IMR-90 (cell line): ENCODE measurements at regions not wholly inside any gene's neighbourhood (a gene's known extent, or its start where the extent isn't known, plus 50 kb on each side); places are given as distances from the start of the nearest gene placed in this dataset.

Experiments used
- ATAC-seq: fragments of 200-7000 bp; cut with Tn5 transposase; 2 replicates; pipeline ENCODE4 v1.9.1; 2020; ENCODE audit warnings: low read depth, mild to moderate bottlenecking, moderate library complexity
- BruUV-seq: library from RNA; stranded (reverse); fragments of 400-500 nt; replicated peaks from 2 replicates; lab custom pipeline; 2021; lab: Mats Ljungman, UMichigan
- CTCF ChIA-PET: fragments of 300-600 bp; formaldehyde crosslinking; extraction: SDS; loops from one replicate; lab custom pipeline; 2021; ENCODE audit warnings: antibody characterized with exemption; lab: Yijun Ruan, JAX
- POLR2A ChIA-PET: fragments of 300-600 bp; sonication (Branson Sonifier 250); formaldehyde crosslinking; loops from one replicate; lab custom pipeline; 2022; ENCODE audit warnings: antibody characterized with exemption; ENCODE audit not compliant: unreplicated experiment; lab: Charles Lee
- DNase-seq: peaks from one replicate; pipeline ENCODE4 v3.0.0; 2013
- H2AFZ ChIP-seq: replicated peaks from 2 replicates; pipeline ENCODE3; 2013; ENCODE audit warnings: low read length, mild to moderate bottlenecking; ENCODE audit not compliant: poor library complexity
- H2AK5ac ChIP-seq: 2 replicates; pipeline ENCODE4 v1.6.1; 2013; ENCODE audit warnings: low read depth, low read length, inconsistent platforms
- H2AK9ac ChIP-seq: replicated peaks from 2 replicates; pipeline ENCODE3; 2013; ENCODE audit warnings: mild to moderate bottlenecking, low read depth, low read length, moderate library complexity; ENCODE audit not compliant: poor library complexity
- H2BK120ac ChIP-seq: 2 replicates; pipeline ENCODE4 v1.6.1; 2013; ENCODE audit warnings: low read depth, low read length, inconsistent platforms
- H2BK15ac ChIP-seq: 3 replicates; pipeline ENCODE4 v1.6.1; 2013; ENCODE audit warnings: low read depth, low read length, inconsistent platforms
- H2BK20ac ChIP-seq: 2 replicates; pipeline ENCODE4 v1.6.1; 2013; ENCODE audit warnings: low read depth, mild to moderate bottlenecking, inconsistent platforms, low read length, moderate library complexity
- H2BK5ac ChIP-seq: 2 replicates; pipeline ENCODE4 v1.6.1; 2013; ENCODE audit warnings: mild to moderate bottlenecking, low read depth, low read length, inconsistent platforms; ENCODE audit not compliant: poor library complexity, severe bottlenecking
- H3K14ac ChIP-seq: replicated peaks from 2 replicates; pipeline ENCODE4 v1.6.1; 2013; ENCODE audit warnings: low read depth, low read length, inconsistent platforms
- H3K18ac ChIP-seq: 2 replicates; pipeline ENCODE4 v1.6.1; 2013; ENCODE audit warnings: low read depth, low read length, control low read depth
- H3K23ac ChIP-seq: 2 replicates; pipeline ENCODE4 v1.6.1; 2013; ENCODE audit warnings: low read depth, low read length, inconsistent platforms
- H3K27ac ChIP-seq: 2 replicates; pipeline ENCODE4 v1.5.1; 2013; ENCODE audit warnings: mild to moderate bottlenecking, control low read depth, low read length; ENCODE audit not compliant: insufficient read depth
- H3K27me3 ChIP-seq: 2 replicates; pipeline ENCODE4 v1.6.1; 2013; ENCODE audit warnings: low read length; ENCODE audit not compliant: control insufficient read depth, insufficient read depth
- H3K36me3 ChIP-seq: 2 replicates; pipeline ENCODE4 v1.6.1; 2013; ENCODE audit warnings: low read length, mixed read lengths; ENCODE audit not compliant: control insufficient read depth, insufficient read depth
- H3K4ac ChIP-seq: 2 replicates; pipeline ENCODE4 v1.6.1; 2013; ENCODE audit warnings: low read depth, low read length, inconsistent platforms
- H3K4me1 ChIP-seq: 2 replicates; pipeline ENCODE4 v1.6.1; 2013; ENCODE audit warnings: low read length, mixed read lengths; ENCODE audit not compliant: control insufficient read depth, insufficient read depth
- H3K4me2 ChIP-seq: 2 replicates; pipeline ENCODE4 v1.6.1; 2013; ENCODE audit warnings: low read depth, mild to moderate bottlenecking, control low read depth, low read length, moderate library complexity
- H3K4me3 ChIP-seq: 2 replicates; pipeline ENCODE4 v1.5.1; 2013; ENCODE audit warnings: low read depth, mild to moderate bottlenecking, control low read depth, low read length, moderate library complexity; ENCODE audit not compliant: insufficient read depth
- H3K56ac ChIP-seq: 2 replicates; pipeline ENCODE4 v1.6.1; 2013; ENCODE audit warnings: low read length, inconsistent platforms; ENCODE audit not compliant: insufficient read depth; ENCODE audit errors: extremely low read depth
- H3K79me1 ChIP-seq, 2 experiments: 2 replicates each; pipeline ENCODE4 v1.6.1; 2013; ENCODE audit warnings: low read length in 2 of 2, inconsistent platforms in 1 of 2, low read depth in 1 of 2
- H3K9ac ChIP-seq: 2 replicates; pipeline ENCODE4 v1.6.1; 2013; ENCODE audit warnings: low read depth, low read length, control low read depth
- H3K9me1 ChIP-seq: 2 replicates; pipeline ENCODE4 v1.6.1; 2013; ENCODE audit warnings: low read length, inconsistent platforms; ENCODE audit not compliant: insufficient read depth
- H3K9me3 ChIP-seq: 2 replicates; pipeline ENCODE4 v1.6.1; 2013; ENCODE audit warnings: low read length; ENCODE audit not compliant: control insufficient read depth, insufficient read depth
- H4K20me1 ChIP-seq: 2 replicates; pipeline ENCODE4 v1.6.1; 2013; ENCODE audit warnings: low read length, inconsistent platforms; ENCODE audit not compliant: insufficient read depth
- H4K5ac ChIP-seq: 2 replicates; pipeline ENCODE4 v1.6.1; 2013; ENCODE audit warnings: mild to moderate bottlenecking, low read depth, low read length, control low read depth
- H4K8ac ChIP-seq, 2 experiments: 2 replicates each; pipeline ENCODE4 v1.6.1; 2013; ENCODE audit warnings: low read depth in 2 of 2, low read length in 2 of 2, control low read depth in 1 of 2, inconsistent platforms in 1 of 2
- H4K91ac ChIP-seq: 2 replicates; pipeline ENCODE4 v1.6.1; 2013; ENCODE audit warnings: low read depth, low read length, inconsistent platforms; ENCODE audit not compliant: insufficient read depth
- BHLHE40 ChIP-seq: fragments of 150-350 bp; IDR thresholded peaks from 2 replicates; pipeline ENCODE4 v1.6.1; 2016; ENCODE audit warnings: mild to moderate bottlenecking, low read depth, low read length
- CEBPB ChIP-seq: IDR thresholded peaks from 2 replicates; pipeline ENCODE4 v1.6.1; 2012; ENCODE audit warnings: low read depth, low read length, improper control_type of control experiment
- ELK1 ChIP-seq: fragments of 150-350 bp; IDR thresholded peaks from 2 replicates; pipeline ENCODE4 v1.6.1; 2016; ENCODE audit warnings: low read depth, mild to moderate bottlenecking, low read length, moderate library complexity, borderline replicate concordance
- FOS ChIP-seq: fragments of 150-350 bp; IDR thresholded peaks from 2 replicates; pipeline ENCODE4 v1.6.1; 2016; ENCODE audit warnings: low read depth, low read length
- MAFK ChIP-seq: IDR thresholded peaks from 2 replicates; pipeline ENCODE4 v1.6.1; 2012; ENCODE audit warnings: low read depth, low read length, improper control_type of control experiment
- MAZ ChIP-seq: IDR thresholded peaks from 2 replicates; pipeline ENCODE4 v1.6.1; 2012; ENCODE audit warnings: low read depth, mild to moderate bottlenecking, low read length, improper control_type of control experiment, moderate library complexity, borderline replicate concordance
- MXI1 ChIP-seq: IDR thresholded peaks from 2 replicates; pipeline ENCODE4 v1.6.1; 2012; ENCODE audit warnings: low read depth, mild to moderate bottlenecking, low read length, moderate library complexity, borderline replicate concordance
- NFE2L2 ChIP-seq: fragments of 150-350 bp; IDR thresholded peaks from 2 replicates; pipeline ENCODE4 v1.6.1; 2016; ENCODE audit warnings: low read depth, mild to moderate bottlenecking, low read length
- POLR2A ChIP-seq: IDR thresholded peaks from 2 replicates; pipeline ENCODE4 v1.6.1; 2012; ENCODE audit warnings: mild to moderate bottlenecking, low read depth, low read length
- RAD21 ChIP-seq: IDR thresholded peaks from 2 replicates; pipeline ENCODE4 v1.6.1; 2012; ENCODE audit warnings: low read length, improper control_type of control experiment
- RCOR1 ChIP-seq: IDR thresholded peaks from 2 replicates; pipeline ENCODE4 v1.6.1; 2012; ENCODE audit warnings: mild to moderate bottlenecking, low read length, improper control_type of control experiment; ENCODE audit not compliant: insufficient replicate concordance
- RFX5 ChIP-seq: IDR thresholded peaks from 2 replicates; pipeline ENCODE4 v1.8.0; 2012; ENCODE audit warnings: low read depth, mild to moderate bottlenecking, low read length, moderate library complexity
- SMC3 ChIP-seq: fragments of 150-350 bp; IDR thresholded peaks from 2 replicates; pipeline ENCODE4 v1.6.1; 2016; ENCODE audit warnings: low read depth, mild to moderate bottlenecking, antibody characterized with exemption, low read length, moderate library complexity
- WGBS, 2 experiments: methylation state at CpG; one replicate each; pipeline versions ENCODE4 v1.1.5 to v1.1.7; 2013; ENCODE audit warnings: missing lambda C conversion rate in 2 of 2; ENCODE audit not compliant: insufficient read length in 1 of 2; ENCODE audit errors: extremely low coverage in 2 of 2; 5-methylcytosine and 5-hydroxymethylcytosine counted together
- dilution Hi-C: fragments of 300-500 bp; cut with HindIII; formaldehyde crosslinking; loops from one replicate; pipeline ENCODE4 v1.14.3; 2018; ENCODE audit warnings: low sequenced_read_pairs; ENCODE audit not compliant: unreplicated experiment
- in situ Hi-C: fragments of 300-500 bp; cut with MboI; formaldehyde crosslinking; loops from 3 replicates; pipeline ENCODE4 v1.14.3; 2019; ENCODE audit warnings: low sequenced_read_pairs, inconsistent platforms, mixed read lengths
- intact Hi-C: fragments of 100-400 bp; cut with micrococcal nuclease; formaldehyde crosslinking; loops from 2 replicates; pipeline ENCODE4 v1.10.0; 2022
- TF ChIP-seq, protein P1 (sequence below): conservative IDR thresholded peaks from 2 replicates; pipeline ENCODE4 v1.5.1; 2012; ENCODE audit warnings: mild to moderate bottlenecking, low read depth, low read length, improper control_type of control experiment

DNA sequence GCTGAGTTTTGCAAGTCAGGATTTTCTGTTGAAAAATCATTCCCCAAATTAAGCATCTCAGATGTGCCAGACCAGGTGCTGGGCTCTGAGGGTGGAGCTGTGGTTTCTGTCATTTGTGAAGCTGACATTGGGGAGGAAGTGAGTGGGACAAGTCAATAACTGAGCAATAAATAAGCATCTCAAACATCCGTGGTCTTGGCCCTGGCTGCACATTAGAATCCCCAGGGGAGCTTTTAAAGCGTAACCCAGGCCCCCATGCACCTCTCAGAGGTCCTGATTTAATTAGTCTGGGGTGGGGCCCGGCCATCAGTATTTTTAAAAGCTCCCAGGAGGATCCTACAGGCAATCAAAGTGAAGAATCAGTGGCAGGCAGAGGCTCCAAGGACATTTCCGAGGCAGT is 420.0 kb downstream of the MN1 start:
- WGBS, 2 experiments = 60% methylated on average over 1 of the region's 4 CpGs; no CpG with 5 or more reads in 1 of the 2 experiments

More for the DNA sequence above, 420.0 kb downstream of the MN1 start:
- intact Hi-C loops (no loop called here), in situ Hi-C loops (no loop called here), dilution Hi-C loops (no loop called here)
- ATAC-seq (no peak), DNase-seq (no peak)
- H3K18ac ChIP-seq = no peak overlapping the region
- no peak overlapping the region for H3K9ac ChIP-seq
- H2BK5ac ChIP-seq = no peak overlapping the region
- no peak for TF ChIP-seq MAFK
- no peak for TF ChIP-seq MAZ
- TF ChIP-seq POLR2A = no peak
- TF ChIP-seq RCOR1 = no peak
- no peak for TF ChIP-seq NFE2L2
- no peak for TF ChIP-seq CEBPB
- no peak for TF ChIP-seq ELK1
- TF ChIP-seq RFX5 = no peak
- TF ChIP-seq MXI1 = no peak
- TF ChIP-seq SMC3 = no peak
- TF ChIP-seq, protein P1, sequence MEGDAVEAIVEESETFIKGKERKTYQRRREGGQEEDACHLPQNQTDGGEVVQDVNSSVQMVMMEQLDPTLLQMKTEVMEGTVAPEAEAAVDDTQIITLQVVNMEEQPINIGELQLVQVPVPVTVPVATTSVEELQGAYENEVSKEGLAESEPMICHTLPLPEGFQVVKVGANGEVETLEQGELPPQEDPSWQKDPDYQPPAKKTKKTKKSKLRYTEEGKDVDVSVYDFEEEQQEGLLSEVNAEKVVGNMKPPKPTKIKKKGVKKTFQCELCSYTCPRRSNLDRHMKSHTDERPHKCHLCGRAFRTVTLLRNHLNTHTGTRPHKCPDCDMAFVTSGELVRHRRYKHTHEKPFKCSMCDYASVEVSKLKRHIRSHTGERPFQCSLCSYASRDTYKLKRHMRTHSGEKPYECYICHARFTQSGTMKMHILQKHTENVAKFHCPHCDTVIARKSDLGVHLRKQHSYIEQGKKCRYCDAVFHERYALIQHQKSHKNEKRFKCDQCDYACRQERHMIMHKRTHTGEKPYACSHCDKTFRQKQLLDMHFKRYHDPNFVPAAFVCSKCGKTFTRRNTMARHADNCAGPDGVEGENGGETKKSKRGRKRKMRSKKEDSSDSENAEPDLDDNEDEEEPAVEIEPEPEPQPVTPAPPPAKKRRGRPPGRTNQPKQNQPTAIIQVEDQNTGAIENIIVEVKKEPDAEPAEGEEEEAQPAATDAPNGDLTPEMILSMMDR = no peak
- no peak for TF ChIP-seq RAD21
- no peak for TF ChIP-seq BHLHE40
- no peak for TF ChIP-seq FOS
- H3K36me3 ChIP-seq = no peaks in the 10 kb centered on the region
- H4K5ac ChIP-seq = no peak overlapping the region
- H2BK20ac ChIP-seq = no peak overlapping the region
- H3K56ac ChIP-seq = no peak overlapping the region
- H3K9me3 ChIP-seq = no peaks in the 10 kb centered on the region
- H3K23ac ChIP-seq = no peak overlapping the region
- H3K4me1 ChIP-seq = no peaks in the 10 kb centered on the region
- H4K20me1 ChIP-seq = no peaks in the 10 kb centered on the region
- no peak overlapping the region for H2AK9ac ChIP-seq
- ChIA-PET POLR2A (no interaction called here), CTCF (no interaction called here)
- no peaks in the 10 kb centered on the region for H3K9me1 ChIP-seq
- no peak overlapping the region for H3K4me3 ChIP-seq
- H3K4ac ChIP-seq = no peak overlapping the region
- H3K4me2 ChIP-seq = no peak overlapping the region
- H4K8ac ChIP-seq = no peak overlapping the region
- H3K27me3 ChIP-seq = peaks cover 70% of the 10 kb centered on the region
- H4K91ac ChIP-seq = no peak overlapping the region
- no peak overlapping the region for H2AFZ ChIP-seq
- no peak overlapping the region for H3K14ac ChIP-seq
- no peak overlapping the region for H2BK120ac ChIP-seq
- H3K79me1 ChIP-seq = no peaks in the 10 kb centered on the region
- no peak overlapping the region for H2BK15ac ChIP-seq
- no peak overlapping the region for H3K27ac ChIP-seq
- H2AK5ac ChIP-seq = no peak overlapping the region
- BruUV-seq = no TSS peak
